ENCODE measurements at regions not wholly inside any gene's neighbourhood (a gene's known extent, or its start where the extent isn't known, plus 50 kb on each side); places are given as distances from the start of the nearest gene placed in this dataset.

DNA sequence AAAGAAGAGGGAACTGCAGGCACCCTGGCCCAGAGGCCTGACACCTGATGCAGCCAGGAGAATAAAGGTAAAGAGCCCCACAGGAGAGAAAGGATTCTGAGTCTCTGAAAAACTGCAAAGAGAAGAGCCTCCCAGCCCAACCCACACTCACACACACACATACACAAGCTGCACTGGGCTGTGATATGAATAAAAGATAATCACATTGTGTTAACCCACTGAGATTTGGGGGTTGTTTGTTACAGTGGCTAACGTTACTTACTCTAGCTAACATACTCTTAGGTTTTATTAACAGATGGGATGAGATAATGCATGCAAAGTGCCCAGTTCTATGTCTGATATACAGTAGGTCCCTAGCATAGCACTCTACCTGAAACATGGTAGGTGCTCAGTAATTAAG is 554.4 kb downstream of the CD83 start:
- H3K4me3 ChIP-seq (replicated peaks in 1 of 2; ENCODE audit: low read depth in 2 of 2, low read length in 2 of 2): no peak overlapping the region
- no peak for DNase-seq (ENCODE audit: low read depth in 2 of 2)

GRCh38 chr6:14673201-14673600 is 555.6 kb downstream of the CD83 start:
- TF ChIP-seq, protein P1, sequence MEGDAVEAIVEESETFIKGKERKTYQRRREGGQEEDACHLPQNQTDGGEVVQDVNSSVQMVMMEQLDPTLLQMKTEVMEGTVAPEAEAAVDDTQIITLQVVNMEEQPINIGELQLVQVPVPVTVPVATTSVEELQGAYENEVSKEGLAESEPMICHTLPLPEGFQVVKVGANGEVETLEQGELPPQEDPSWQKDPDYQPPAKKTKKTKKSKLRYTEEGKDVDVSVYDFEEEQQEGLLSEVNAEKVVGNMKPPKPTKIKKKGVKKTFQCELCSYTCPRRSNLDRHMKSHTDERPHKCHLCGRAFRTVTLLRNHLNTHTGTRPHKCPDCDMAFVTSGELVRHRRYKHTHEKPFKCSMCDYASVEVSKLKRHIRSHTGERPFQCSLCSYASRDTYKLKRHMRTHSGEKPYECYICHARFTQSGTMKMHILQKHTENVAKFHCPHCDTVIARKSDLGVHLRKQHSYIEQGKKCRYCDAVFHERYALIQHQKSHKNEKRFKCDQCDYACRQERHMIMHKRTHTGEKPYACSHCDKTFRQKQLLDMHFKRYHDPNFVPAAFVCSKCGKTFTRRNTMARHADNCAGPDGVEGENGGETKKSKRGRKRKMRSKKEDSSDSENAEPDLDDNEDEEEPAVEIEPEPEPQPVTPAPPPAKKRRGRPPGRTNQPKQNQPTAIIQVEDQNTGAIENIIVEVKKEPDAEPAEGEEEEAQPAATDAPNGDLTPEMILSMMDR (IDR thresholded peaks at IDR 0.05; ENCODE audit: low read depth, low read length): no peak
- DNase-seq (ENCODE audit: low read depth in 2 of 2): peak; percentile 42 to 56
- H3K4me3 ChIP-seq (replicated peaks in 1 of 2; ENCODE audit: low read depth in 2 of 2, low read length in 2 of 2): no peak overlapping the region

More for the DNA sequence above, 554.4 kb downstream of the CD83 start:
- TF ChIP-seq, protein P1 (IDR thresholded peaks at IDR 0.05; ENCODE audit: low read depth, low read length): no peak

- DNase-seq (ENCODE audit: low read depth in 2 of 2): no peak
- no peak overlapping the region for H3K4me3 ChIP-seq (replicated peaks in 1 of 2; ENCODE audit: low read depth in 2 of 2, low read length in 2 of 2)
- TF ChIP-seq, protein P1 (IDR thresholded peaks at IDR 0.05; ENCODE audit: low read depth, low read length): no peak
Measured at GRCh38 chr6:14674458-14674857, 556.9 kb downstream of the CD83 start.

GRCh38 chr6:14674867-14675648 is 557.5 kb downstream of the CD83 start:
- TF ChIP-seq, protein P1 (IDR thresholded peaks at IDR 0.05; ENCODE audit: low read depth, low read length): no peak
- no peak for DNase-seq (ENCODE audit: low read depth in 2 of 2)
- no peak overlapping the region for H3K4me3 ChIP-seq (replicated peaks in 1 of 2; ENCODE audit: low read depth in 2 of 2, low read length in 2 of 2)

- DNase-seq (ENCODE audit: low read depth in 2 of 2): peak; percentile 25 to 81
- TF ChIP-seq, protein P1 (IDR thresholded peaks at IDR 0.05; ENCODE audit: low read depth, low read length): no peak
- H3K4me3 ChIP-seq (replicated peaks in 1 of 2; ENCODE audit: low read depth in 2 of 2, low read length in 2 of 2): no peak overlapping the region
Measured at GRCh38 chr6:14676064-14676463, 558.5 kb downstream of the CD83 start.

DNA sequence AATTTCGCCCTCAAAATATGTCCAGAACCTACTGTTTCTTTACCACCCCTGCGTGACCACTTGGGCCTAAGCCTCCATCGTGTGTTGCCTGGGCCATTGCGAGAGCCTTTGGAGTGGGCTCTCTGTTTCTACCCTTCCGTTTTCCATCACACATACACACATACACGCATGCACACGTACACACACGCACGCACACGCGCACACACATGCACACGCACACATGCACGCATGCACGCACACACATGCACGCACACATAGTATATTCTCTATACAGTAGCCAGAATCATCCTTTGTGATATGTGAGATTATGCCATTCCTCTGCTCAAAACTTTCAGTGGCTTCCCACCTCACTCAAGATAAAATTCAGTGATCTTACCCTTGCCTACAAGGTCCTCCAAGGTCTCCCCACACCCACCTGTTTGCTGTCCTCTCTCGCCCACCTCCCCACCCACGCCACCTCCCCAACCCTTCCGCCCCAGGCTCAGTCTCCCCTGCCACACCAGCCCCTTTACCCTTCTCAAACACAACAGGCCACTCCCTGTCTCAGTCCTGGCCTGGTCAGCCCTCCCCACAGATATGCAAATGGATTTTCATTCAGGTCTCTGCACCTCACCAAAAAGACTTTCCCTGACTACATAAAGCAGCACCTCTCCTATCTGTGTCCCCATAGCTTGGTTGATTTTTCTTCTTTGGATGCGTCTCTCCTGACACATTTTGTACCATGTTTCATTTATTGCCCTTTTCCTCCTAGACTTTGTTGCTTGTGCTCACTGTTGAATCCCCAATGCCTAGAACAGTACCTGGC is 559.6 kb downstream of the CD83 start:
- TF ChIP-seq, protein P1 (IDR thresholded peaks at IDR 0.05; ENCODE audit: low read depth, low read length): no peak
- no peak for DNase-seq (ENCODE audit: low read depth in 2 of 2)
- no peak overlapping the region for H3K4me3 ChIP-seq (replicated peaks in 1 of 2; ENCODE audit: low read depth in 2 of 2, low read length in 2 of 2)
